Right renal pelvis (tissue), 4 donors: ENCODE measurements at regions not wholly inside any gene's neighbourhood (a gene's known extent, or its start where the extent isn't known, plus 50 kb on each side); places are given as distances from the start of the nearest gene placed in this dataset.

Experiments
- DNase-seq, 4 donors: peaks; one replicate each; pipeline ENCODE4 v3.0.0-alpha.2; 2013; ENCODE audit warnings: low read depth in 4 of 4, low spot score in 3 of 4, missing footprints in 1 of 4

GRCh38 chr21:38918607-38919346 is 113.0 kb downstream of the ETS2 start:
- no peak for DNase-seq

DNA sequence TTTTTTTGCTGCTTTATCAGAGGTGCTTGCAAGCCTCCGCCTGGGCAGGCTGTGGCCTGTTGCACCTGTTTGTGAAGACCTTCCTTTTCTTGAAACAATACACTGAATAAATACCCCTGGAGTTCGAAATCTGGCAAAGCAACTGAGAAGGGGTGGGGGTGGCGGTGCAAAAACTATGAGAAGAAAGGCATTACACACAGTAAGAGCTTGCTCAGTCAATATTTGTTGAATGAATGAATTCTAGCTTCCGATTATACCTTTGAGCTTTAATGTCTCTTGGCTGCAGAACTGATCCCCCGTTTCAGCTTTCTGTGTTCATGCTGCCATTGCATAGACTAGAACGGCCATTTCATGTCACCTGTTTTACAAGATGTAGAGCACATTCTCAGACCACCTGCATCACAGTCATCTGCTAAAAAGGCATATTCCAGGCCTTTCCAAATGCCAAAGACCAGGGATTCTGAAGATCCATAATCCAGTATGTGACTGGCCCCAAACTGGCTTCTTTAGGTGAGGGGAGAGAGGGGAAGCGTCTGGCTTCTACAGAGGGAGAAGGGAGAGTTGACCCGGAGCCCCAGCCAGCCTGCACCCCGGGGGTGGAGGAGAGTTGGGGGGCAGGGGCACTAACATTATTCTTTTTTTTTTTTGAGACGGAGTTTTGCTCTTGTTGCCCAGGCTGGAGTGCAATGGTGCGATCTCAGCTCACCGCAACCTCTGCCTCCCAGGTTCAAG is 111.5 kb downstream of the ETS2 start:
- no peak for DNase-seq

- DNase-seq, result no peak
Observed at GRCh38 chr21:38916214-38916964, 110.7 kb downstream of the ETS2 start.

- no peak for DNase-seq
Observed at GRCh38 chr21:38915546-38915945, 109.8 kb downstream of the ETS2 start.

DNA sequence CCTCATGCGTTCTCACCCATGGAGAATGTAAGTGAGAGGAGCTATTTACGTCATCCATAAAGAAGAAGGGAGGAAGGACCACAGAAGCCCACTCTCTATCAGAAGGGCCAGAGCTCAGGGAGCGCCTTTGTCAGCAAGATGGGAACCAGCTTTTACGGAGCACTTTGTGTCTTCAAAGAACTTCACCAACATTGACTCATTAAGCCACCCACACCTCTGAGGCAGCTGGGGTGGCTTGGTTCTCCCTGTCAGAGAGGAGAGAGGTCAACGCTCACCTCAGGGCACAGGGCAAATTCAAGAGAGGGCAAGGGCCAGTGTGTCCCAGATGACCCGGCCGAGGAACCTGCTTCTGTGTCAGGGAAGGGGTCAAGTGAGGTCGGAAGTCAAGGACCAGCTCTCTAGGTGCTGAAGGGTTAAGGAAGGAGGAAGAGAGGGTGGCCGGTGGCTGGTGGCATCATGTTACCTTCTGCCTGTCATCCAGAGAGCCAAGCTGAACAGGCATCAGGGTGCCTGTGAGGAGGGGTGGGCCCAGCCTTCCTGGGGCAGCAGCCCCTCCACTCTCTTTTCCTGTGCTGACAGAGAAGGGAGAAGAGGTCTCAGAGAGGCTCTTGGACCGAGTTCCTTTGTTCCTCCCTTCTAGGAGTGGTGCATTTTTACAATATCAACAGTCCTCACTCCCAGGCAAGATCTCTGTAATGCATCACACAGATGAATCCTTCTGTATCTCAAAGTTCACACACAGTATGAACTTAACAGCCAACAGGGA is 109.0 kb downstream of the ETS2 start:
- no peak for DNase-seq

DNA sequence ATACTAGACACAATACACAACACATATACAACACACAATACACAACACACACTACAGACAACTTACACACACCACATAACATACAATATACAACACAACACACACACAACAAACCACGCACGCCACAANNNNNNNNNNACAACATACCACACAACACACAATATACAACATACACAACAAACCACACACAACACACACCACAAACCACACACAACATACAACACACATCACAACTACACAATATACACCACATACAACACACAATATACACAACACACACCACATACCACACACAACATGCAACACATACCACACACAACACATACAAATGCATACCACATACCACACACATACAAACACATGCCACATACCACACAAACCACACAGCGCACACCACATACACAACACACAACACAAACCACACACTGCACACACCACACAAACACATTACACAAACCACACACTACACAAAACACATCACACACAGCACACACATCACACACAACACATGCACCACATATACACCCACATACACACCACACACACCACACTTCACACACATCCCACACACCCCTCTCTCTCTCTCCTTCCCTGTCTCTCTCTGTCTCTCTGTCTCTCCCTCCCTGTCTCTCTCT is 108.3 kb downstream of the ETS2 start:
- no peak for DNase-seq

- DNase-seq, result peak in 2 of 4 donors; percentile 56 to 62
Observed at GRCh38 chr21:38913120-38913892, 107.6 kb downstream of the ETS2 start.

DNA sequence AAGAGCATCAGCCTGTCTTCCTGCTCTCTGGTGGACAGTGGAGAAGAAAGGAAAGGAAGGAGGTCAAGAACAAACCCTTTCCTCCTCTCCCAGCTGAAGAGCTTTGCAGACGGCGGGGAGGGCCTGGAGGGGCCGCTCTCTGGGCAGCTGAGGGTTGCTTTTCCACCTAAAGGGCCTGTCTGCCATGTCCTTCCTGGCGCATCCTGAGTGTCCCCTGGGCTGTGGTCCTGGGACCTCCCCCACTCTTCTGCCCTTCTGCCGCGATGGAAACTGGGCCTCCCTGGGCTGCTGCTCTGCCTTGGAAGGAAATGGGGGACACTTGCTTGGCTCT is 107.0 kb downstream of the ETS2 start:
- DNase-seq, result no peak

- no peak for DNase-seq
Observed at GRCh38 chr21:38912102-38912629, 106.4 kb downstream of the ETS2 start.

DNA sequence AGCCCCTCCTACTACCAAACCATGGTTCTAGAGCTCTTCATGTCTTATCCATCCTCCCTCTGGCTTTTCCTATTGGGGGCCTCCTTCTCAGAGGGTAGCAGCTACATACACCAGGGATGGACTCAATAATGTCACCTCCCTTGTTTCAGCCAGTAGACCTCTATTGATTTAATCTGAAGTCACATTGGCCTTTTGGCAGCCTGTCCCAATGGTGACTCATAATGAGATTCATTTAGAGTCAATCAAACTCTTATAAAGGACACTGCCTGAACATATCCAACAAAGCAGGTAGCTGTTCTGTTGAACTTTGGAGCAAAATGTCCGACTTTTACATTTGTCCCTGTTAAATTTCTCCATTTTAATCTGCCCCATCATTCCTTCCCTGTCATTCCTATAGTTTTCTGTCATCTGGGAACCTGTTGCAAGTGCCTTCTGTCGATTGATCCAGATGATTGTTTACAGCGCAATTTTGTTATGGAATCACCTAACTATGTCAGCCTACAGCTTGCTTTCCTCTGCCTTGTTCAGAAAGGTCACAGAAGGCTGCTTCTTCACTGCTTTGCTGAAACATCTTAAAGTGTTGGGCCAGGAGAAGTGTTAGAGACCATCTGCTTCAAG is 105.9 kb downstream of the ETS2 start:
- DNase-seq, result no peak

- DNase-seq, result no peak
Observed at GRCh38 chr21:38910390-38911067, 104.8 kb downstream of the ETS2 start.

GRCh38 chr21:38909929-38910328 is 104.2 kb downstream of the ETS2 start:
- no peak for DNase-seq

- no peak for DNase-seq
Observed at GRCh38 chr21:38909109-38909508, 103.4 kb downstream of the ETS2 start.

DNA sequence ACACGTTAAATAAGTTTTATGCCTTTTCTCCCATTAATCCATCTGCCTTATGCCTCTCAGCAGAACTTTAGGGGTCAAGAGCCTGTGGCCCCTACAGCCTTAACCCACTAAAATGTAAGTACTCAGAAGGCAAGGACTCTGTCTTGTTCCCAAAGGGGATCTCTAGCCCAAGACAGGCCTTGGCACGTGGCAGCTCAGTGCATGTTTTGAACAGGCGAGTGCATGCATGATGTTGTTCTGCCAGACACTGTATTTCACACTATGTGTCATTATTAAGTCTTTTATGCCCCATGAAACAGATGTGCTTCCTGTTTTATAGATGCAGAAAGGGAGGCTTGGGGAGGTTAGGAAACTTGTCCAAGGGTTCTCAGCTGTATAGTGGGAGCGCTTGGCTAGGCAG is 102.8 kb downstream of the ETS2 start:
- DNase-seq, result no peak

DNA sequence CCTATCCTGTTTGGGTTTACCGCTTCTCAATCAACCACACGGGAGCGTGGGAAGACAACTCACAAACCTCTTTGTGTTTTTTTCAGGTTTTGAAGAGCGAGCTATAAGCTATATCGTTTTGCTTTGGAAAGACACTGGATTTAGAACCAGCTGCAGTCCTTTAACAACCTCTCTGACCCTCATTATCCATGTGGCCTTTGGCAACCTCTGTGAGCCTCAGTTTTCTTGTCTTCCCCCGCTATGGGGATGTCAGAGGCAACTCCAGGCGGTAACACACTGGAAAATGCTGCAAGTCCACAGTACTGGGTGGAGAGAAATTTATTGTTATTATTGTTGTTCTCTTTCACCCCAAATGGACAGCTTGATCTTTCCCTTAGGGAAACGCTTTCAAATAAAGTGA is 100.0 kb downstream of the ETS2 start:
- peak in 3 of 4 donors; percentile 53 to 72 (median 69) for DNase-seq

DNA sequence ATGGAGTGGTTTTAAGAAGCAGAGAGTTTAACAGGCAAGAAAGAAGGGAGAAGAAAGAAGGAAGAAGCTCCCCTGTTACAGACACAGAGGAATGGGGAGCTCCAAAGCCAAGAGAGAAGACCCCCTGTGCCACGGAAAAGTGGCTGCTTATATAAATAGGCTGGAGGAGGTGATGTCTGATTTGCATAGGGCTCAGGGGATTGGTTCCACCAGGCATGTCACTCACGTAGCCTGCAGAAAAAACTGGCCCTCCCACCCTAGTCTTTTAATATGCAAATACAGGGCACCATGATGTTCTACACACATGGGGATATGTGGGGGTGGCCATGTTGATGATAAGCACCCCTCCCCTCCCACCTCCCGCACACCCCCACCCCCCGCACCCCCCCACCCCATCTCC is 99.6 kb downstream of the ETS2 start:
- DNase-seq, result no peak

- no peak for DNase-seq
Observed at GRCh38 chr21:38903690-38904139, 98.0 kb downstream of the ETS2 start.
